ENCODE measurements at regions not wholly inside any gene's neighbourhood (a gene's known extent, or its start where the extent isn't known, plus 50 kb on each side); places are given as distances from the start of the nearest gene placed in this dataset.

DNA sequence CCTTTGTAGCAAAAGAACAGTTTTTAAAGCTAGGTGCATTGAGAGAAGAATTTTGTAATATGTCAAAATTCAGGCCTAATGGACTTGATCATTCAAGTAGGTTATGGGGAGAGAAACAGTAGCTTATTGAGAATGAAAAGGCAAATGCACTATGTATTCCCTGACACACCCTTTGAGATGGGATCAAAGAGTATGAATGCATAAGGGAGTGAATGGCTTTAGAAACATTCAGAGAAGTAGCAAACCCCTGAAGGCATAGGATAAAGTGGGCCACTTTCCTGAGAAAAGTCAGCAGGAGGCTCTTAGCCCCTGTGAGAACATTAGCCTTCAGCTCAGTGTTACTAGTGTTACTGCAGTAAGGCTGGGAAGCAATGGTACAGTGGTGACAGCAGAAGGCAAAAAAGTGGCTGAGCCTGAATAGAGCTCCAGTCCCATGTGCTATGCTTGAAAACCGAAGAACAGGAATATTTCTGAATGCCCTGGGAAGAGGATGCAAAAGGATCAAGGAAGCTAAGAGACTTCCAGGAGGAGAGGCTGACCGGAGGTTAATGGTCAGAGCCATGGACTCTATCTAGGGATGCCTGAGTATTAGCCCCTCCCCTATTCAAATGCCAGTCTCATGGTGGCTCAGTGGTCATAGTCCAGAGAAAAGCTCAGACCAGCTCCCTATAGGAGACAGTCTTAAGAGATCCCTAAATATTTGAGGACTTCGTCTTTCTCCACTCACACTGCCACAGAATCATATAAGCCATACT lies 218.2 kb upstream of the SGO1 start:
- FAIRE-seq (no peak), DNase-seq (no peak)
- Histone ChIP-seq H3K36me3 (ENCODE audit: control insufficient read depth in 2 of 3, insufficient read depth in 3 of 3, low read length in 3 of 3) (no peaks in the 10 kb centered on the region), H3K9ac (ENCODE audit: low read length in 3 of 3) (no peak overlapping the region), H3K27me3 (ENCODE audit: control insufficient read depth, insufficient read depth, low read length) (no peaks in the 10 kb centered on the region), H3K9me3 (ENCODE audit: control insufficient read depth in 2 of 3, insufficient read depth in 1 of 3, low read length in 3 of 3) (no peaks in the 10 kb centered on the region), H3K27ac (ENCODE audit: low read depth in 2 of 2, low read length in 2 of 2) (no peak overlapping the region), H3K4me1 (ENCODE audit: control insufficient read depth in 2 of 3, insufficient read depth in 2 of 3, low read depth in 1 of 3, low read length in 3 of 3) (no peaks in the 10 kb centered on the region), H3K4me3 (ENCODE audit: low read length in 3 of 3) (no peak overlapping the region)
- intact Hi-C loops (cut with DNase I), result no loop called here
- TF ChIP-seq CTCF (IDR thresholded peaks at IDR 0.05; ENCODE audit: borderline replicate concordance, extremely low read depth, insufficient read depth), result no peak

DNA sequence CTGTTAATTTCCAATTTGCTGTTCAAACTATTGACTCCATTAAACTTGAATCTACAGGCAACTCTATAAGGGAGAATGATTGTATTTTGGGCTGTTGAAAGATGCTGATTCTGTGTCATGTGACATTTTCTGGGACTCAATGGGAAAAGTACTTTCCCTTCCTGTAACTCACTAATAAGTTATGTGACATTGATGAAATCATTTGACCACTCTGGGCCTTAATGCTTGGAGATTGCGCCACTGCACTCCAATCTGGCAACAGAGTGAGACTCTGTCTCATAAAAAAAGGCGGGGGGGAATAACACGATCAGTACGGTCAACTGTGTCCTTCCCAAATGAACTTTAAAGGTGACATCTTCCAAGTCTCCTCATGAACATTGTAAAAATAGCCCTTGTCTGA lies 215.2 kb upstream of the SGO1 start:
- H3K4me3 ChIP-seq (ENCODE audit: low read length in 3 of 3), result no peak overlapping the region
- H3K27ac ChIP-seq (ENCODE audit: low read depth in 2 of 2, low read length in 2 of 2), result no peak overlapping the region
- FAIRE-seq (no peak), DNase-seq (no peak)
- no peaks in the 10 kb centered on the region for H3K9me3 ChIP-seq (ENCODE audit: control insufficient read depth in 2 of 3, insufficient read depth in 1 of 3, low read length in 3 of 3)
- intact Hi-C loops (cut with DNase I), result no loop called here
- no peak overlapping the region for H3K9ac ChIP-seq (ENCODE audit: low read length in 3 of 3)
- H3K36me3 ChIP-seq (ENCODE audit: control insufficient read depth in 2 of 3, insufficient read depth in 3 of 3, low read length in 3 of 3), result no peaks in the 10 kb centered on the region
- TF ChIP-seq CTCF (IDR thresholded peaks at IDR 0.05; ENCODE audit: borderline replicate concordance, extremely low read depth, insufficient read depth), result no peak
- no peaks in the 10 kb centered on the region for H3K4me1 ChIP-seq (ENCODE audit: control insufficient read depth in 2 of 3, insufficient read depth in 2 of 3, low read depth in 1 of 3, low read length in 3 of 3)
- H3K27me3 ChIP-seq (ENCODE audit: control insufficient read depth, insufficient read depth, low read length), result no peaks in the 10 kb centered on the region

GRCh38 chr3:20400686-20401085 lies 214.7 kb upstream of the SGO1 start:
- Histone ChIP-seq H3K36me3 (ENCODE audit: control insufficient read depth in 2 of 3, insufficient read depth in 3 of 3, low read length in 3 of 3) (no peaks in the 10 kb centered on the region), H3K4me1 (ENCODE audit: control insufficient read depth in 2 of 3, insufficient read depth in 2 of 3, low read depth in 1 of 3, low read length in 3 of 3) (no peaks in the 10 kb centered on the region), H3K4me3 (ENCODE audit: low read length in 3 of 3) (no peak overlapping the region), H3K27ac (ENCODE audit: low read depth in 2 of 2, low read length in 2 of 2) (no peak overlapping the region), H3K9ac (ENCODE audit: low read length in 3 of 3) (no peak overlapping the region), H3K9me3 (ENCODE audit: control insufficient read depth in 2 of 3, insufficient read depth in 1 of 3, low read length in 3 of 3) (no peaks in the 10 kb centered on the region), H3K27me3 (ENCODE audit: control insufficient read depth, insufficient read depth, low read length) (no peaks in the 10 kb centered on the region)
- no peak for TF ChIP-seq CTCF (IDR thresholded peaks at IDR 0.05; ENCODE audit: borderline replicate concordance, extremely low read depth, insufficient read depth)
- FAIRE-seq, result no peak
- intact Hi-C loops (cut with DNase I), result no loop called here
- DNase-seq, result no peak

- Histone ChIP-seq H3K4me3 (ENCODE audit: low read length in 3 of 3) (no peak overlapping the region), H3K9me3 (ENCODE audit: control insufficient read depth in 2 of 3, insufficient read depth in 1 of 3, low read length in 3 of 3) (no peaks in the 10 kb centered on the region), H3K27me3 (ENCODE audit: control insufficient read depth, insufficient read depth, low read length) (no peaks in the 10 kb centered on the region), H3K36me3 (ENCODE audit: control insufficient read depth in 2 of 3, insufficient read depth in 3 of 3, low read length in 3 of 3) (no peaks in the 10 kb centered on the region), H3K4me1 (ENCODE audit: control insufficient read depth in 2 of 3, insufficient read depth in 2 of 3, low read depth in 1 of 3, low read length in 3 of 3) (no peaks in the 10 kb centered on the region), H3K27ac (ENCODE audit: low read depth in 2 of 2, low read length in 2 of 2) (no peak overlapping the region), H3K9ac (ENCODE audit: low read length in 3 of 3) (no peak overlapping the region)
- DNase-seq (no peak), FAIRE-seq (no peak)
- intact Hi-C loops (cut with DNase I), result no loop called here
- no peak for TF ChIP-seq CTCF (IDR thresholded peaks at IDR 0.05; ENCODE audit: borderline replicate concordance, extremely low read depth, insufficient read depth)
Observed at GRCh38 chr3:20400281-20400680, 214.3 kb upstream of the SGO1 start.
